ENCODE measurements at regions not wholly inside any gene's neighbourhood (a gene's known extent, or its start where the extent isn't known, plus 50 kb on each side); places are given as distances from the start of the nearest gene placed in this dataset.

- no peak overlapping the region for H3K27ac Mint-ChIP-seq (ENCODE audit: unreplicated experiment)
- no peaks in the 10 kb centered on the region for H3K36me3 ChIP-seq (ENCODE audit: insufficient read depth, low read length)
- H3K4me1 Mint-ChIP-seq (ENCODE audit: low read depth, unreplicated experiment), result peaks cover 24% of the 10 kb centered on the region
- H3K79me2 ChIP-seq (ENCODE audit: insufficient read depth, low read length), result peaks cover 15% of the 10 kb centered on the region
- FAIRE-seq, result no peak
- peak overlapping the region; percentile 36 for H3K4me3 Mint-ChIP-seq (ENCODE audit: unreplicated experiment)
- H3K9ac ChIP-seq (ENCODE audit: low read length), result peak overlapping the region; percentile 43
- peak; percentile 82 for DNase-seq (ENCODE audit: low read depth)
- H3K4me3 ChIP-seq (ENCODE audit: insufficient read depth, low read depth, low read length), result no peak overlapping the region
- no peaks in the 10 kb centered on the region for H3K36me3 Mint-ChIP-seq (ENCODE audit: low read depth, unreplicated experiment)
- no peaks in the 10 kb centered on the region for H3K27me3 Mint-ChIP-seq (ENCODE audit: low read depth, unreplicated experiment)
- no peak for TF ChIP-seq EZH2 (IDR thresholded peaks at IDR 0.05; ENCODE audit: insufficient read depth, low read length)
- no peak for TF ChIP-seq CTCF (IDR thresholded peaks at IDR 0.05; ENCODE audit: insufficient read depth, low read depth, low read length)
- H3K9me3 ChIP-seq (ENCODE audit: insufficient read depth, low read depth, low read length), result no peaks in the 10 kb centered on the region
- H4K20me1 ChIP-seq (ENCODE audit: insufficient read depth, low read length), result no peaks in the 10 kb centered on the region
- H2AFZ ChIP-seq (ENCODE audit: low read depth, low read length), result peak overlapping the region; percentile 62
- H3K4me1 ChIP-seq (ENCODE audit: insufficient read depth, low read length), result peaks cover 24% of the 10 kb centered on the region
- H3K27ac ChIP-seq (ENCODE audit: low read depth, low read length), result peak overlapping the region; percentile 60
- no peaks in the 10 kb centered on the region for H3K27me3 ChIP-seq (ENCODE audit: insufficient read depth, low read length)
- H3K4me2 ChIP-seq (ENCODE audit: low read length), result peak overlapping the region; percentile 83
- H3K9me3 Mint-ChIP-seq (ENCODE audit: unreplicated experiment), result no peaks in the 10 kb centered on the region
Observed at GRCh38 chr21:31554511-31555022, 104.9 kb upstream of the SOD1 start.

- Mint-ChIP-seq H3K4me1 (ENCODE audit: low read depth, unreplicated experiment) (peaks cover 24% of the 10 kb centered on the region), H3K27me3 (ENCODE audit: low read depth, unreplicated experiment) (no peaks in the 10 kb centered on the region), H3K27ac (ENCODE audit: unreplicated experiment) (no peak overlapping the region), H3K4me3 (ENCODE audit: unreplicated experiment) (no peak overlapping the region), H3K9me3 (ENCODE audit: unreplicated experiment) (no peaks in the 10 kb centered on the region), H3K36me3 (ENCODE audit: low read depth, unreplicated experiment) (no peaks in the 10 kb centered on the region)
- peak overlapping the region; percentile 60 for H3K27ac ChIP-seq (ENCODE audit: low read depth, low read length)
- H2AFZ ChIP-seq (ENCODE audit: low read depth, low read length), result no peak overlapping the region
- peaks cover 15% of the 10 kb centered on the region for H3K79me2 ChIP-seq (ENCODE audit: insufficient read depth, low read length)
- H3K9ac ChIP-seq (ENCODE audit: low read length), result peak overlapping the region; percentile 43
- H3K36me3 ChIP-seq (ENCODE audit: insufficient read depth, low read length), result no peaks in the 10 kb centered on the region
- no peaks in the 10 kb centered on the region for H3K9me3 ChIP-seq (ENCODE audit: insufficient read depth, low read depth, low read length)
- no peak for TF ChIP-seq CTCF (IDR thresholded peaks at IDR 0.05; ENCODE audit: insufficient read depth, low read depth, low read length)
- TF ChIP-seq EZH2 (IDR thresholded peaks at IDR 0.05; ENCODE audit: insufficient read depth, low read length), result no peak
- FAIRE-seq (no peak), DNase-seq (ENCODE audit: low read depth) (no peak)
- peak overlapping the region; percentile 83 for H3K4me2 ChIP-seq (ENCODE audit: low read length)
- H4K20me1 ChIP-seq (ENCODE audit: insufficient read depth, low read length), result no peaks in the 10 kb centered on the region
- no peaks in the 10 kb centered on the region for H3K27me3 ChIP-seq (ENCODE audit: insufficient read depth, low read length)
- H3K4me3 ChIP-seq (ENCODE audit: insufficient read depth, low read depth, low read length), result no peak overlapping the region
- H3K4me1 ChIP-seq (ENCODE audit: insufficient read depth, low read length), result peaks cover 21% of the 10 kb centered on the region
Observed at GRCh38 chr21:31553926-31554325, 105.6 kb upstream of the SOD1 start.

- H3K27ac ChIP-seq (ENCODE audit: low read depth, low read length), result no peak overlapping the region
- H3K27ac Mint-ChIP-seq (ENCODE audit: unreplicated experiment), result no peak overlapping the region
Observed at GRCh38 chr21:31553461-31553860, 106.0 kb upstream of the SOD1 start.

More at GRCh38 chr21:31553461-31553860, 106.0 kb upstream of the SOD1 start:
- no peaks in the 10 kb centered on the region for H3K27me3 ChIP-seq (ENCODE audit: insufficient read depth, low read length)
- FAIRE-seq, result no peak
- H3K79me2 ChIP-seq (ENCODE audit: insufficient read depth, low read length), result peaks cover 15% of the 10 kb centered on the region
- TF ChIP-seq CTCF (IDR thresholded peaks at IDR 0.05; ENCODE audit: insufficient read depth, low read depth, low read length), result no peak
- no peak for TF ChIP-seq EZH2 (IDR thresholded peaks at IDR 0.05; ENCODE audit: insufficient read depth, low read length)
- H3K36me3 Mint-ChIP-seq (ENCODE audit: low read depth, unreplicated experiment), result no peaks in the 10 kb centered on the region
- H2AFZ ChIP-seq (ENCODE audit: low read depth, low read length), result no peak overlapping the region
- H3K9ac ChIP-seq (ENCODE audit: low read length), result no peak overlapping the region
- no peak overlapping the region for H3K4me3 ChIP-seq (ENCODE audit: insufficient read depth, low read depth, low read length)
- no peaks in the 10 kb centered on the region for H3K27me3 Mint-ChIP-seq (ENCODE audit: low read depth, unreplicated experiment)
- peaks cover 24% of the 10 kb centered on the region for H3K4me1 Mint-ChIP-seq (ENCODE audit: low read depth, unreplicated experiment)
- no peak overlapping the region for H3K4me3 Mint-ChIP-seq (ENCODE audit: unreplicated experiment)
- no peaks in the 10 kb centered on the region for H3K9me3 Mint-ChIP-seq (ENCODE audit: unreplicated experiment)
- no peaks in the 10 kb centered on the region for H4K20me1 ChIP-seq (ENCODE audit: insufficient read depth, low read length)
- no peaks in the 10 kb centered on the region for H3K9me3 ChIP-seq (ENCODE audit: insufficient read depth, low read depth, low read length)
- no peaks in the 10 kb centered on the region for H3K36me3 ChIP-seq (ENCODE audit: insufficient read depth, low read length)
- H3K4me1 ChIP-seq (ENCODE audit: insufficient read depth, low read length), result peaks cover 21% of the 10 kb centered on the region
- DNase-seq (ENCODE audit: low read depth), result no peak
- no peak overlapping the region for H3K4me2 ChIP-seq (ENCODE audit: low read length)

Measured in astrocyte (in vitro differentiated cells and primary cell).